Astrocyte (in vitro differentiated cells and primary cell): ENCODE measurements at regions not wholly inside any gene's neighbourhood (a gene's known extent, or its start where the extent isn't known, plus 50 kb on each side); places are given as distances from the start of the nearest gene placed in this dataset.

ENCODE experiments used
- DNase-seq: peaks from one replicate; pipeline ENCODE4 v3.0.0-alpha.2; 2010; ENCODE audit warnings: low read depth
- FAIRE-seq: peaks from 2 replicates; lab custom pipeline; 2011; peaks lifted over from hg19 to GRCh38; lab: Jason Lieb, UNC
- H2AFZ ChIP-seq: 2 replicates; pipeline ENCODE4 v1.6.0; 2012; ENCODE audit warnings: low read depth, low read length, inconsistent platforms
- H3K27ac ChIP-seq: 2 replicates; pipeline ENCODE4 v1.5.1; 2011; ENCODE audit warnings: low read depth, low read length, inconsistent platforms
- H3K27me3 ChIP-seq: 2 replicates; pipeline ENCODE4 v1.6.0; 2011; ENCODE audit warnings: low read length, inconsistent platforms; ENCODE audit not compliant: insufficient read depth
- H3K36me3 ChIP-seq: 2 replicates; pipeline ENCODE4 v1.5.1; 2011; ENCODE audit warnings: low read length, inconsistent platforms; ENCODE audit not compliant: insufficient read depth
- H3K4me1 ChIP-seq: 2 replicates; pipeline ENCODE4 v1.5.1; 2011; ENCODE audit warnings: low read length, inconsistent platforms; ENCODE audit not compliant: insufficient read depth
- H3K4me2 ChIP-seq: 2 replicates; pipeline ENCODE4 v1.6.0; 2012; ENCODE audit warnings: low read length, inconsistent platforms
- H3K4me3 ChIP-seq: 2 replicates; pipeline ENCODE4 v1.5.1; 2011; ENCODE audit warnings: low read depth, mild to moderate bottlenecking, low read length, inconsistent platforms; ENCODE audit not compliant: insufficient read depth
- H3K79me2 ChIP-seq: 2 replicates; pipeline ENCODE4 v1.6.0; 2012; ENCODE audit warnings: mild to moderate bottlenecking, low read length, inconsistent platforms; ENCODE audit not compliant: insufficient read depth
- H3K9ac ChIP-seq: 2 replicates; pipeline ENCODE4 v1.6.0; 2012; ENCODE audit warnings: mild to moderate bottlenecking, low read length, inconsistent platforms
- H3K9me3 ChIP-seq: 2 replicates; pipeline ENCODE4 v1.5.1; 2012; ENCODE audit warnings: low read depth, mild to moderate bottlenecking, low read length, inconsistent platforms; ENCODE audit not compliant: insufficient read depth
- H4K20me1 ChIP-seq: 2 replicates; pipeline ENCODE4 v1.6.0; 2012; ENCODE audit warnings: low read length, inconsistent platforms; ENCODE audit not compliant: insufficient read depth
- H3K27ac Mint-ChIP-seq: one replicate; pipeline ENCODE4 v1.8.0; 2021; ENCODE audit warnings: mild to moderate bottlenecking, mixed read lengths; ENCODE audit not compliant: unreplicated experiment
- H3K27me3 Mint-ChIP-seq: one replicate; pipeline ENCODE4 v1.8.0; 2021; ENCODE audit warnings: low read depth, mixed read lengths; ENCODE audit not compliant: unreplicated experiment
- H3K36me3 Mint-ChIP-seq: one replicate; pipeline ENCODE4 v1.8.0; 2021; ENCODE audit warnings: low read depth, mixed read lengths; ENCODE audit not compliant: unreplicated experiment
- H3K4me1 Mint-ChIP-seq: one replicate; pipeline ENCODE4 v1.8.0; 2021; ENCODE audit warnings: low read depth, mixed read lengths; ENCODE audit not compliant: unreplicated experiment
- H3K4me3 Mint-ChIP-seq: one replicate; pipeline ENCODE4 v1.8.0; 2021; ENCODE audit warnings: mild to moderate bottlenecking, moderate library complexity, mixed read lengths; ENCODE audit not compliant: unreplicated experiment
- H3K9me3 Mint-ChIP-seq: one replicate; pipeline ENCODE4 v1.8.0; 2021; ENCODE audit warnings: mild to moderate bottlenecking, mixed read lengths; ENCODE audit not compliant: unreplicated experiment
- EZH2 ChIP-seq: IDR thresholded peaks from 2 replicates; pipeline ENCODE4 v1.6.1; 2012; ENCODE audit warnings: mild to moderate bottlenecking, low read length, inconsistent platforms; ENCODE audit not compliant: insufficient read depth
- TF ChIP-seq, protein P1 (sequence below): IDR thresholded peaks from 2 replicates; pipeline ENCODE4 v1.5.1; 2011; ENCODE audit warnings: low read depth, mild to moderate bottlenecking, inconsistent platforms, low read length, moderate library complexity; ENCODE audit not compliant: insufficient read depth

DNA sequence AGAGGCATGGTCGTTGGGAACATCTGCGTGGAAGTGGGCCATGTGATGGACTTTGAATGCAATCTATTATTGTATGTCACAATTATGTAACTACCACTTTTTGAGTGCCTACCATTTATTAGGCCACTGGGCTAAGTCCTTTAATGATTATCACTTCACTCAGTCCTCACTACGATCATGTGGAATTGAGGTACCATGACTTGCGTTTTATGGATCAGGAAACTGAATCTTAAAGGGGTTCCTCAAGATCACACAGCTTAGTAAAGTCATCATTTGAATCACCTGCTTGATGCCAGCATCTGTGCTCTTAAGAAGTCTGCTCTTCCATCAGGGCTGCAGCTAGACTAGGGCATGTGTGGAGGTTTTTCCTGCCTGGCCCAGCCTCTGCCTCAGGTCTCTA lies 136.7 kb downstream of the DAD1 start:
- Histone ChIP-seq H3K79me2 (no peaks in the 10 kb centered on the region), H3K9ac (no peak overlapping the region), H3K9me3 (no peaks in the 10 kb centered on the region), H3K27me3 (peaks cover 11% of the 10 kb centered on the region), H3K36me3 (no peaks in the 10 kb centered on the region), H4K20me1 (no peaks in the 10 kb centered on the region), H3K4me1 (peaks cover 8% of the 10 kb centered on the region), H3K27ac (no peak overlapping the region), H2AFZ (no peak overlapping the region), H3K4me3 (no peak overlapping the region), H3K4me2 (no peak overlapping the region)
- DNase-seq (no peak), FAIRE-seq (no peak)
- Mint-ChIP-seq H3K4me3 (no peak overlapping the region), H3K9me3 (peaks cover 5% of the 10 kb centered on the region), H3K27me3 (peaks cover 42% of the 10 kb centered on the region), H3K27ac (no peak overlapping the region), H3K4me1 (peaks cover 18% of the 10 kb centered on the region), H3K36me3 (no peaks in the 10 kb centered on the region)
- TF ChIP-seq, protein P1, sequence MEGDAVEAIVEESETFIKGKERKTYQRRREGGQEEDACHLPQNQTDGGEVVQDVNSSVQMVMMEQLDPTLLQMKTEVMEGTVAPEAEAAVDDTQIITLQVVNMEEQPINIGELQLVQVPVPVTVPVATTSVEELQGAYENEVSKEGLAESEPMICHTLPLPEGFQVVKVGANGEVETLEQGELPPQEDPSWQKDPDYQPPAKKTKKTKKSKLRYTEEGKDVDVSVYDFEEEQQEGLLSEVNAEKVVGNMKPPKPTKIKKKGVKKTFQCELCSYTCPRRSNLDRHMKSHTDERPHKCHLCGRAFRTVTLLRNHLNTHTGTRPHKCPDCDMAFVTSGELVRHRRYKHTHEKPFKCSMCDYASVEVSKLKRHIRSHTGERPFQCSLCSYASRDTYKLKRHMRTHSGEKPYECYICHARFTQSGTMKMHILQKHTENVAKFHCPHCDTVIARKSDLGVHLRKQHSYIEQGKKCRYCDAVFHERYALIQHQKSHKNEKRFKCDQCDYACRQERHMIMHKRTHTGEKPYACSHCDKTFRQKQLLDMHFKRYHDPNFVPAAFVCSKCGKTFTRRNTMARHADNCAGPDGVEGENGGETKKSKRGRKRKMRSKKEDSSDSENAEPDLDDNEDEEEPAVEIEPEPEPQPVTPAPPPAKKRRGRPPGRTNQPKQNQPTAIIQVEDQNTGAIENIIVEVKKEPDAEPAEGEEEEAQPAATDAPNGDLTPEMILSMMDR, result no peak
- TF ChIP-seq EZH2, result no peak

GRCh38 chr14:22450266-22450665 lies 138.8 kb downstream of the DAD1 start:
- Mint-ChIP-seq H3K27me3 (peaks cover 28% of the 10 kb centered on the region), H3K36me3 (no peaks in the 10 kb centered on the region), H3K9me3 (peaks cover 5% of the 10 kb centered on the region), H3K4me1 (peaks cover 18% of the 10 kb centered on the region), H3K27ac (no peak overlapping the region), H3K4me3 (no peak overlapping the region)
- peaks cover 3% of the 10 kb centered on the region for H3K27me3 ChIP-seq
- no peaks in the 10 kb centered on the region for H3K79me2 ChIP-seq
- peaks cover 8% of the 10 kb centered on the region for H3K4me1 ChIP-seq
- no peak overlapping the region for H3K4me3 ChIP-seq
- no peak overlapping the region for H3K27ac ChIP-seq
- no peak for TF ChIP-seq EZH2
- TF ChIP-seq, protein P1, result no peak
- no peak overlapping the region for H3K9ac ChIP-seq
- H4K20me1 ChIP-seq, result no peaks in the 10 kb centered on the region
- H3K36me3 ChIP-seq, result no peaks in the 10 kb centered on the region
- no peak for FAIRE-seq
- no peak for DNase-seq
- H2AFZ ChIP-seq, result no peak overlapping the region
- no peak overlapping the region for H3K4me2 ChIP-seq
- no peaks in the 10 kb centered on the region for H3K9me3 ChIP-seq

DNA sequence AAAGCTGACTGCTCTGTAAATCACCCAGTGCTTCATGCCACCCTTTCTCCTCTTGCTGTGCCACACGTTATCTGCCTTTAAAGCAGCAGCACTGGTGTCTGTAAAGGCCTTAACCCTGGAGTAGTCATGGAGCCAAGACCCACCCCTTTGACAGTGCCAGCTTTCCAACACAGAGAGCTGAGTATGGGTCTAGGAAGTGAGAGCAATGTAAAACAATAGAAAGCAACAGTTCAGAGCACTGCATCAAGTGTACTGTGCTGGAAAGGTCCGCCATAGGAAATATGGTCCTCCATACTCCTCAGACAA lies 139.5 kb downstream of the DAD1 start:
- no peak for DNase-seq
- no peak overlapping the region for H3K9ac ChIP-seq

More for the DNA sequence above, 139.5 kb downstream of the DAD1 start:
- H3K27me3 Mint-ChIP-seq, result peaks cover 21% of the 10 kb centered on the region
- Histone ChIP-seq H3K4me3 (no peak overlapping the region), H3K36me3 (no peaks in the 10 kb centered on the region), H2AFZ (no peak overlapping the region), H4K20me1 (no peaks in the 10 kb centered on the region), H3K27me3 (no peaks in the 10 kb centered on the region), H3K79me2 (no peaks in the 10 kb centered on the region), H3K27ac (no peak overlapping the region), H3K9me3 (no peaks in the 10 kb centered on the region), H3K4me2 (no peak overlapping the region), H3K4me1 (peaks cover 8% of the 10 kb centered on the region)
- no peak overlapping the region for H3K4me3 Mint-ChIP-seq
- peaks cover 18% of the 10 kb centered on the region for H3K4me1 Mint-ChIP-seq
- TF ChIP-seq, protein P1, result no peak
- TF ChIP-seq EZH2, result no peak
- peaks cover 5% of the 10 kb centered on the region for H3K9me3 Mint-ChIP-seq
- H3K36me3 Mint-ChIP-seq, result no peaks in the 10 kb centered on the region
- peak overlapping the region; percentile 62 for H3K27ac Mint-ChIP-seq
- FAIRE-seq, result no peak
